ELF-1 (cell line): ENCODE measurements at regions not wholly inside any gene's neighbourhood (a gene's known extent, or its start where the extent isn't known, plus 50 kb on each side); places are given as distances from the start of the nearest gene placed in this dataset.

Experiments
- DNase-seq: peaks from one replicate; pipeline ENCODE4 v3.0.0-alpha.2; 2016; ENCODE audit warnings: low read depth, low spot score

GRCh38 chr7:155202106-155202871 is 95.4 kb upstream of the INSIG1 start:
- DNase-seq: no peak

- DNase-seq: peak; percentile 34
Measured at GRCh38 chr7:155203059-155203881, 94.4 kb upstream of the INSIG1 start.

- DNase-seq: no peak
Measured at GRCh38 chr7:155203882-155204691, 93.6 kb upstream of the INSIG1 start.

GRCh38 chr7:155204744-155205367 is 92.8 kb upstream of the INSIG1 start:
- no peak for DNase-seq

GRCh38 chr7:155205368-155206317 is 92.0 kb upstream of the INSIG1 start:
- DNase-seq: peak; percentile 88

GRCh38 chr7:155206318-155207020 is 91.2 kb upstream of the INSIG1 start:
- peak; percentile 22 for DNase-seq

- DNase-seq: no peak
Measured at GRCh38 chr7:155207326-155208002, 90.2 kb upstream of the INSIG1 start.

GRCh38 chr7:155208681-155209477 is 88.8 kb upstream of the INSIG1 start:
- DNase-seq: no peak

GRCh38 chr7:155209478-155210319 is 88.0 kb upstream of the INSIG1 start:
- DNase-seq: no peak

GRCh38 chr7:155210356-155210755 is 87.3 kb upstream of the INSIG1 start:
- DNase-seq: no peak

GRCh38 chr7:155211173-155211572 is 86.5 kb upstream of the INSIG1 start:
- no peak for DNase-seq

- DNase-seq: no peak
Measured at GRCh38 chr7:155211761-155212160, 85.9 kb upstream of the INSIG1 start.

- DNase-seq: no peak
Measured at GRCh38 chr7:155212301-155213015, 85.2 kb upstream of the INSIG1 start.

- DNase-seq: no peak
Measured at GRCh38 chr7:155213385-155213784, 84.3 kb upstream of the INSIG1 start.

GRCh38 chr7:155213955-155214740 is 83.5 kb upstream of the INSIG1 start:
- no peak for DNase-seq
